ENCODE measurements at regions not wholly inside any gene's neighbourhood (a gene's known extent, or its start where the extent isn't known, plus 50 kb on each side); places are given as distances from the start of the nearest gene placed in this dataset.

DNA sequence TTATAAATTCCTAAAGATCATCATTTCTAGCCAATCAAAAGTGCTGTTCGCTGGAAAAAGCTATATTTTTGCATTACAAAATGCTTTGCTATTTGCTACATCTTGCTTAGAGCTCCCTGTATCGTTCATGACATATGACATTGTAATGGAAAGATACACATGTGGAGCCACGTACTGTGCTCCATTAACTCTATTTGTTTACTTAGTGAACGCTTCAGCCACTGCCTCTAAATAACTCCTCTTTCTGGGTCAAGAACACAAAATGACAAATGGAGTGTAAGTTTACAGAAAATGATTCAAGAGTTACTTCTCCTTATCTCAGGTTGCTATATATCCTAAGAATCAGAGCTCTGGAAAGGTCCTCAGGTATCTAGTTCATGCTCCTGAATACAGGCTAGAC lies 329.1 kb upstream of the SMIM31 start:
- TF ChIP-seq ZNF311 (tag by site-specific recombination; IDR thresholded peaks at IDR 0.05; ENCODE audit: borderline replicate concordance): no peak
- TF ChIP-seq, protein P1, sequence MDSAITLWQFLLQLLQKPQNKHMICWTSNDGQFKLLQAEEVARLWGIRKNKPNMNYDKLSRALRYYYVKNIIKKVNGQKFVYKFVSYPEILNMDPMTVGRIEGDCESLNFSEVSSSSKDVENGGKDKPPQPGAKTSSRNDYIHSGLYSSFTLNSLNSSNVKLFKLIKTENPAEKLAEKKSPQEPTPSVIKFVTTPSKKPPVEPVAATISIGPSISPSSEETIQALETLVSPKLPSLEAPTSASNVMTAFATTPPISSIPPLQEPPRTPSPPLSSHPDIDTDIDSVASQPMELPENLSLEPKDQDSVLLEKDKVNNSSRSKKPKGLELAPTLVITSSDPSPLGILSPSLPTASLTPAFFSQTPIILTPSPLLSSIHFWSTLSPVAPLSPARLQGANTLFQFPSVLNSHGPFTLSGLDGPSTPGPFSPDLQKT (IDR thresholded peaks at IDR 0.05; ENCODE audit: borderline replicate concordance, low read depth, low read length): no peak
- TF ChIP-seq YY1 (tag by site-specific recombination; IDR thresholded peaks at IDR 0.05): no peak
- no peak for TF ChIP-seq SALL2 (tag by site-specific recombination; IDR thresholded peaks at IDR 0.05; ENCODE audit: borderline replicate concordance)
- TF ChIP-seq ZNF140 (tag by site-specific recombination; IDR thresholded peaks at IDR 0.05): no peak
- TF ChIP-seq, protein P2, sequence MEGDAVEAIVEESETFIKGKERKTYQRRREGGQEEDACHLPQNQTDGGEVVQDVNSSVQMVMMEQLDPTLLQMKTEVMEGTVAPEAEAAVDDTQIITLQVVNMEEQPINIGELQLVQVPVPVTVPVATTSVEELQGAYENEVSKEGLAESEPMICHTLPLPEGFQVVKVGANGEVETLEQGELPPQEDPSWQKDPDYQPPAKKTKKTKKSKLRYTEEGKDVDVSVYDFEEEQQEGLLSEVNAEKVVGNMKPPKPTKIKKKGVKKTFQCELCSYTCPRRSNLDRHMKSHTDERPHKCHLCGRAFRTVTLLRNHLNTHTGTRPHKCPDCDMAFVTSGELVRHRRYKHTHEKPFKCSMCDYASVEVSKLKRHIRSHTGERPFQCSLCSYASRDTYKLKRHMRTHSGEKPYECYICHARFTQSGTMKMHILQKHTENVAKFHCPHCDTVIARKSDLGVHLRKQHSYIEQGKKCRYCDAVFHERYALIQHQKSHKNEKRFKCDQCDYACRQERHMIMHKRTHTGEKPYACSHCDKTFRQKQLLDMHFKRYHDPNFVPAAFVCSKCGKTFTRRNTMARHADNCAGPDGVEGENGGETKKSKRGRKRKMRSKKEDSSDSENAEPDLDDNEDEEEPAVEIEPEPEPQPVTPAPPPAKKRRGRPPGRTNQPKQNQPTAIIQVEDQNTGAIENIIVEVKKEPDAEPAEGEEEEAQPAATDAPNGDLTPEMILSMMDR (tag by site-specific recombination; IDR thresholded peaks at IDR 0.05): no peak
- TF ChIP-seq ZNF23 (tag by site-specific recombination; IDR thresholded peaks at IDR 0.05; ENCODE audit: borderline replicate concordance): no peak
- TF ChIP-seq SP3 (tag by site-specific recombination; IDR thresholded peaks at IDR 0.05): no peak
- no peak for TF ChIP-seq REPIN1 (tag by site-specific recombination; IDR thresholded peaks at IDR 0.05; ENCODE audit: low read depth)
- TF ChIP-seq ZNF2 (tag by site-specific recombination; IDR thresholded peaks at IDR 0.05): no peak
